PC-9 (cell line): ENCODE measurements at regions not wholly inside any gene's neighbourhood (a gene's known extent, or its start where the extent isn't known, plus 50 kb on each side); places are given as distances from the start of the nearest gene placed in this dataset.

Source experiments
- EZH2 ChIP-seq: fragments of 200-600 bp; sonication (generic); IDR thresholded peaks from 2 replicates; pipeline ENCODE4 v1.8.0; 2017; ENCODE audit warnings: antibody characterized with exemption, low read depth
- TF ChIP-seq, protein P1 (sequence below): fragments of 200-600 bp; sonication (generic); conservative IDR thresholded peaks from 2 replicates; pipeline ENCODE4 v1.6.1; 2017; ENCODE audit warnings: mixed run types, antibody characterized with exemption, mild to moderate bottlenecking, moderate library complexity

DNA sequence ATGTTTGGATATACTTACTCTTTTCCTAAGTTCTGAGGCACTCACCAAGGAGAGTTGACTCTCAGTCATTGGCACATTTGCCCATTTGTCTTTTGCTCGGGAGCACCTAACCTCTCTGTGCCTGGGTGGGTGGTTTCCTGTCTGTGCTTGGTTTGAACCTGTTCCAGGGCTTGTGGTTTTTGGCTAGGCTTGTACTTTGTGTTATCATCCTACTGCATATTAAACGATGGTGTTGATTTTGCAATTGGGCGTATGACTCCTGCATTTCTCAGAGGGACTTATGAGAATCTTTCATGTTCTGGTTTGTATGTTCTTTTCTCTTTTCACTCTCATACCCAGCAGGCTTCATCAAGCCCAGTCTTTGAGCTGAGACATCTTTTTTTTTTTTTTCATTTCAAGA is 161.7 kb downstream of the BTC start:
- TF ChIP-seq, protein P1, sequence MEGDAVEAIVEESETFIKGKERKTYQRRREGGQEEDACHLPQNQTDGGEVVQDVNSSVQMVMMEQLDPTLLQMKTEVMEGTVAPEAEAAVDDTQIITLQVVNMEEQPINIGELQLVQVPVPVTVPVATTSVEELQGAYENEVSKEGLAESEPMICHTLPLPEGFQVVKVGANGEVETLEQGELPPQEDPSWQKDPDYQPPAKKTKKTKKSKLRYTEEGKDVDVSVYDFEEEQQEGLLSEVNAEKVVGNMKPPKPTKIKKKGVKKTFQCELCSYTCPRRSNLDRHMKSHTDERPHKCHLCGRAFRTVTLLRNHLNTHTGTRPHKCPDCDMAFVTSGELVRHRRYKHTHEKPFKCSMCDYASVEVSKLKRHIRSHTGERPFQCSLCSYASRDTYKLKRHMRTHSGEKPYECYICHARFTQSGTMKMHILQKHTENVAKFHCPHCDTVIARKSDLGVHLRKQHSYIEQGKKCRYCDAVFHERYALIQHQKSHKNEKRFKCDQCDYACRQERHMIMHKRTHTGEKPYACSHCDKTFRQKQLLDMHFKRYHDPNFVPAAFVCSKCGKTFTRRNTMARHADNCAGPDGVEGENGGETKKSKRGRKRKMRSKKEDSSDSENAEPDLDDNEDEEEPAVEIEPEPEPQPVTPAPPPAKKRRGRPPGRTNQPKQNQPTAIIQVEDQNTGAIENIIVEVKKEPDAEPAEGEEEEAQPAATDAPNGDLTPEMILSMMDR: no peak
- TF ChIP-seq EZH2: no peak
